B cell (primary cell): ENCODE measurements at regions not wholly inside any gene's neighbourhood (a gene's known extent, or its start where the extent isn't known, plus 50 kb on each side); places are given as distances from the start of the nearest gene placed in this dataset.
"Not testable (repeated sequence)": the region's sequence is repeated elsewhere in the genome, so short reads cannot be mapped to it uniquely, and the experiment has no call there.

Source experiments
- ATAC-seq: fragments of 200-7000 bp; cut with Tn5 transposase; one replicate; pipeline ENCODE4 v1.10.0; 2021; ENCODE audit warnings: low read depth, mild to moderate bottlenecking, moderate number of reproducible peaks, moderate library complexity
- CTCF ChIA-PET: fragments of 350-600 bp; sonication (Branson Sonifier 250); formaldehyde crosslinking; loops from one replicate; lab custom pipeline; 2021; ENCODE audit warnings: antibody characterized with exemption, inconsistent platforms; lab: Charles Lee
- POLR2A ChIA-PET: fragments of 350-600 bp; sonication (Branson Sonifier 250); formaldehyde crosslinking; loops from one replicate; lab custom pipeline; 2021; ENCODE audit warnings: antibody characterized with exemption; lab: Charles Lee
- DNase-seq: peaks from one replicate; pipeline ENCODE4 v3.0.0; 2013
- H2AFZ ChIP-seq: 2 replicates; pipeline ENCODE4 v1.6.1; 2012; ENCODE audit warnings: mild to moderate bottlenecking, low read depth, low read length; ENCODE audit not compliant: insufficient read depth, poor library complexity, severe bottlenecking
- H3K27ac ChIP-seq, 2 donors: 1 replicate in 1 of 2; 2 replicates in 1 of 2; pipeline ENCODE4 v1.5.1; 2012 to 2013; ENCODE audit warnings: low read length in 2 of 2, mild to moderate bottlenecking in 2 of 2, moderate library complexity in 1 of 2
- H3K27me3 ChIP-seq, 4 experiments: fragments of 200-600 bp in 1 of 4; sonication (generic) in 1 of 4; replicated peaks in 1 of 4; 1 replicate in 2 of 4; 2 replicates in 2 of 4; pipeline versions ENCODE4 v1.6.1 to v1.7.0; 2013 to 2016; ENCODE audit warnings: low read length in 3 of 4, mild to moderate bottlenecking in 2 of 4, mixed read lengths in 1 of 4, moderate library complexity in 1 of 4; ENCODE audit not compliant: insufficient read depth in 4 of 4, control insufficient read depth in 3 of 4; ENCODE audit errors: control extremely low read depth in 1 of 4
- H3K36me3 ChIP-seq, 2 experiments: replicated peaks in 1 of 2; 1 replicate in 1 of 2; 2 replicates in 1 of 2; pipeline versions ENCODE4 v1.6.1 to v1.7.1; 2013; ENCODE audit warnings: low read length in 1 of 2; ENCODE audit not compliant: insufficient read depth in 2 of 2, control insufficient read depth in 1 of 2; ENCODE audit errors: control extremely low read depth in 1 of 2, extremely low read depth in 1 of 2
- H3K4me1 ChIP-seq, 2 donors: fragments of 200-600 bp in 1 of 2; sonication (generic) in 1 of 2; 1 replicate in 1 of 2; 2 replicates in 1 of 2; pipeline versions ENCODE4 v1.5.1 to v1.6.1; 2013 to 2017; ENCODE audit warnings: low read length in 2 of 2; ENCODE audit not compliant: control insufficient read depth in 2 of 2, insufficient read depth in 2 of 2
- H3K4me2 ChIP-seq: replicated peaks from 2 replicates; pipeline ENCODE3; 2012; ENCODE audit warnings: mild to moderate bottlenecking, low read depth, low read length; ENCODE audit not compliant: poor library complexity, severe bottlenecking
- H3K4me3 ChIP-seq, 5 experiments: fragments of 200-600 bp in 1 of 5; sonication (generic) in 1 of 5; 1 replicate in 3 of 5; 2 replicates in 2 of 5; pipeline versions ENCODE4 v1.5.1 to v1.7.0; 2011 to 2016; ENCODE audit warnings: low read length in 4 of 5, mild to moderate bottlenecking in 4 of 5, low read depth in 2 of 5, control low read depth in 1 of 5, moderate library complexity in 1 of 5; ENCODE audit not compliant: insufficient read depth in 1 of 5; ENCODE audit errors: control extremely low read depth in 1 of 5, extremely low read depth in 1 of 5
- H3K79me2 ChIP-seq: fragments of 200-600 bp; sonication (generic); one replicate; pipeline ENCODE4 v1.6.0; 2016; ENCODE audit warnings: low read length; ENCODE audit not compliant: control insufficient read depth, insufficient read depth
- H3K9ac ChIP-seq: fragments of 200-600 bp; sonication (generic); 2 replicates; pipeline ENCODE4 v1.6.1; 2017; ENCODE audit warnings: mild to moderate bottlenecking, low read length, moderate library complexity
- H3K9me3 ChIP-seq, 3 donors: one replicate each; pipeline versions ENCODE4 v1.6.1 to v1.7.1; 2013; ENCODE audit warnings: low read length in 2 of 3; ENCODE audit not compliant: control insufficient read depth in 2 of 3, insufficient read depth in 1 of 3; ENCODE audit errors: control extremely low read depth in 1 of 3
- H4K20me1 ChIP-seq: 2 replicates; pipeline ENCODE4 v1.6.0; 2012; ENCODE audit warnings: mild to moderate bottlenecking, low read length; ENCODE audit not compliant: insufficient read depth, control insufficient read depth, poor library complexity, severe bottlenecking
- H3K27ac Mint-ChIP-seq: one replicate; pipeline ENCODE4 v1.8.0; 2021; ENCODE audit warnings: mixed read lengths
- H3K27me3 Mint-ChIP-seq: one replicate; pipeline ENCODE4 v1.8.0; 2021; ENCODE audit warnings: mixed read lengths
- H3K4me1 Mint-ChIP-seq: one replicate; pipeline ENCODE4 v1.8.0; 2021; ENCODE audit warnings: mixed read lengths
- H3K4me3 Mint-ChIP-seq: one replicate; pipeline ENCODE4 v1.8.0; 2021; ENCODE audit warnings: mixed read lengths
- H3K9me3 Mint-ChIP-seq: one replicate; pipeline ENCODE4 v1.8.0; 2022; ENCODE audit warnings: mixed read lengths; ENCODE audit not compliant: insufficient read depth
- EZH2 ChIP-seq: IDR thresholded peaks from 2 replicates; pipeline ENCODE4 v1.6.1; 2012; ENCODE audit warnings: borderline replicate concordance, low read depth, mild to moderate bottlenecking, moderate library complexity, low read length; ENCODE audit not compliant: insufficient read depth, poor library complexity, severe bottlenecking
- WGBS: methylation state at CpG from one replicate; pipeline ENCODE4 v1.1.5; 2013; ENCODE audit warnings: missing lambda C conversion rate; ENCODE audit not compliant: insufficient coverage; 5-methylcytosine and 5-hydroxymethylcytosine counted together
- intact Hi-C: fragments of 100-400 bp; cut with micrococcal nuclease; formaldehyde crosslinking; loops from one replicate; pipeline ENCODE4 v1.10.0; 2022
- TF ChIP-seq, protein P1 (sequence below): fragments of 200-600 bp; IDR thresholded peaks from one replicate; pipeline ENCODE4 v1.8.0; 2022; ENCODE audit warnings: antibody characterized with exemption, mild to moderate bottlenecking

DNA sequence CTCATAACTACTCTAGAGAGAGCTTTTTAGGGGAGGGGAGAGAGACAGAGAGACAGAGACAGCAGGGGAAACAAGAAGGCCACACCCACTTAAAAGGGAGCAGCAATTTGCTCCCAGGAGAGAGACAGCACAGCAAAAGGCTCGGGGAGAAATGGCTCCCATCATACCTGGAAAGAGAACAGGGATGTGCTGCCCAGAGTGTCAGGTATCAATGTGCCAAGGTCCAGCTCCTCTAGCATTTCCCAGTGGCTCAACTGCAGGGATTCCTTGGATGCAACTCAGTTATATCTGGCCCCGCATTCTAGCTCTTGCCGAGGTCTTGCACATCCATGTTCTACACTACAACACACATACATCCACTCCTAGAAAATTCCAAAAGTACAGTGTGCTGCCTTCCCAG is 304.0 kb upstream of the CDYL start:
- H3K4me1 ChIP-seq: no peaks in the 10 kb centered on the region
- peaks cover 17% of the 10 kb centered on the region for H3K9me3 Mint-ChIP-seq

GRCh38 chr6:4471515-4471914 is 304.7 kb upstream of the CDYL start:
- 93% methylated on average over 3 of the region's 4 CpGs for WGBS
- peaks cover 17% of the 10 kb centered on the region for H3K9me3 Mint-ChIP-seq
- peaks cover 11% of the 10 kb centered on the region for H3K27me3 Mint-ChIP-seq
- H3K9ac ChIP-seq, H3K4me1 Mint-ChIP-seq, H3K27ac Mint-ChIP-seq, ATAC-seq, H3K36me3 ChIP-seq, CTCF ChIA-PET, H2AFZ ChIP-seq, H4K20me1 ChIP-seq, H3K4me3 Mint-ChIP-seq, H3K4me3 ChIP-seq, H3K27me3 ChIP-seq, H3K79me2 ChIP-seq, H3K4me2 ChIP-seq, POLR2A ChIA-PET, intact Hi-C loops, DNase-seq, H3K4me1 ChIP-seq, H3K27ac ChIP-seq: not testable (repeated sequence)
- H3K9me3 ChIP-seq: peaks cover 0 to 22% (median 21%) of the 10 kb centered on the region in 3 donors

More for the DNA sequence above, 304.0 kb upstream of the CDYL start:
- no peaks in the 10 kb centered on the region for H3K36me3 ChIP-seq
- Mint-ChIP-seq H3K4me1 (no peaks in the 10 kb centered on the region), H3K27me3 (peaks cover 6% of the 10 kb centered on the region), H3K27ac (no peak overlapping the region), H3K4me3 (no peak overlapping the region)
- TF ChIP-seq EZH2: no peak
- TF ChIP-seq, protein P1, sequence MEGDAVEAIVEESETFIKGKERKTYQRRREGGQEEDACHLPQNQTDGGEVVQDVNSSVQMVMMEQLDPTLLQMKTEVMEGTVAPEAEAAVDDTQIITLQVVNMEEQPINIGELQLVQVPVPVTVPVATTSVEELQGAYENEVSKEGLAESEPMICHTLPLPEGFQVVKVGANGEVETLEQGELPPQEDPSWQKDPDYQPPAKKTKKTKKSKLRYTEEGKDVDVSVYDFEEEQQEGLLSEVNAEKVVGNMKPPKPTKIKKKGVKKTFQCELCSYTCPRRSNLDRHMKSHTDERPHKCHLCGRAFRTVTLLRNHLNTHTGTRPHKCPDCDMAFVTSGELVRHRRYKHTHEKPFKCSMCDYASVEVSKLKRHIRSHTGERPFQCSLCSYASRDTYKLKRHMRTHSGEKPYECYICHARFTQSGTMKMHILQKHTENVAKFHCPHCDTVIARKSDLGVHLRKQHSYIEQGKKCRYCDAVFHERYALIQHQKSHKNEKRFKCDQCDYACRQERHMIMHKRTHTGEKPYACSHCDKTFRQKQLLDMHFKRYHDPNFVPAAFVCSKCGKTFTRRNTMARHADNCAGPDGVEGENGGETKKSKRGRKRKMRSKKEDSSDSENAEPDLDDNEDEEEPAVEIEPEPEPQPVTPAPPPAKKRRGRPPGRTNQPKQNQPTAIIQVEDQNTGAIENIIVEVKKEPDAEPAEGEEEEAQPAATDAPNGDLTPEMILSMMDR: no peak
- ChIA-PET POLR2A (no interaction called here), CTCF (no interaction called here)
- H3K27me3 ChIP-seq: no peaks in the 10 kb centered on the region
- ATAC-seq: no peak
- H3K9me3 ChIP-seq: peaks cover 0 to 22% (median 21%) of the 10 kb centered on the region in 3 donors
- 95% methylated on average over 3 of the region's 3 CpGs for WGBS
- DNase-seq: no peak
- H2AFZ ChIP-seq: no peak overlapping the region
- intact Hi-C loops: no loop called here
- no peak overlapping the region for H3K4me3 ChIP-seq
- H3K4me2 ChIP-seq: no peak overlapping the region
- no peaks in the 10 kb centered on the region for H3K79me2 ChIP-seq
- H3K9ac ChIP-seq: no peak overlapping the region
- no peak overlapping the region for H3K27ac ChIP-seq
- H4K20me1 ChIP-seq: no peaks in the 10 kb centered on the region
